GM12878 (cell line): ENCODE measurements at regions not wholly inside any gene's neighbourhood (a gene's known extent, or its start where the extent isn't known, plus 50 kb on each side); places are given as distances from the start of the nearest gene placed in this dataset.

ENCODE experiments used
- BACH1 ChIP-seq: fragments of 450-650 bp; IDR thresholded peaks from 2 replicates; pipeline ENCODE4 v1.6.1; 2017; ENCODE audit warnings: mild to moderate bottlenecking, borderline replicate concordance
- CBX5 ChIP-seq: sonication (generic); IDR thresholded peaks from 2 replicates; pipeline ENCODE4 v1.6.1; 2016; ENCODE audit warnings: low read depth, moderate library complexity, mild to moderate bottlenecking, inconsistent platforms
- CHD2 ChIP-seq: IDR thresholded peaks from 2 replicates; pipeline ENCODE4 v1.6.1; 2011; ENCODE audit warnings: low read depth, low read length, improper control_type of control experiment, borderline replicate concordance
- CREB1 ChIP-seq: IDR thresholded peaks from 2 replicates; pipeline ENCODE4 v1.6.1; 2012; ENCODE audit warnings: low read depth, mild to moderate bottlenecking, inconsistent platforms
- JUND ChIP-seq: IDR thresholded peaks from 2 replicates; pipeline ENCODE4 v1.6.1; 2012; ENCODE audit warnings: low read depth, mild to moderate bottlenecking, low read length, improper control_type of control experiment, moderate library complexity
- NRF1 ChIP-seq: conservative IDR thresholded peaks from 2 replicates; pipeline ENCODE4 v1.6.1; 2011; ENCODE audit warnings: mild to moderate bottlenecking, low read depth, low read length, improper control_type of control experiment
- POLR2A ChIP-seq: IDR thresholded peaks from 2 replicates; pipeline ENCODE4 v1.6.1; 2011; ENCODE audit warnings: low read depth, mild to moderate bottlenecking, low read length
- STAT3 ChIP-seq: IDR thresholded peaks from 2 replicates; pipeline ENCODE4 v1.6.1; 2011; ENCODE audit warnings: low read depth, low read length, improper control_type of control experiment
- ZNF274 ChIP-seq: IDR thresholded peaks from one replicate; pipeline ENCODE4 v1.8.0; 2011; ENCODE audit not compliant: insufficient read length, insufficient read depth
- TF ChIP-seq, protein P1 (sequence below): IDR thresholded peaks from 2 replicates; pipeline ENCODE4 v1.6.1; 2011; ENCODE audit warnings: borderline replicate concordance, low read depth, mild to moderate bottlenecking, moderate library complexity, low read length; ENCODE audit not compliant: insufficient read depth, poor library complexity, severe bottlenecking
- TF ChIP-seq, protein P2 (sequence below): IDR thresholded peaks from 2 replicates; pipeline ENCODE4 v1.6.1; 2012; ENCODE audit warnings: mild to moderate bottlenecking, low read depth, low read length
- TF ChIP-seq, protein P3 (sequence below): IDR thresholded peaks from 2 replicates; pipeline ENCODE4 v1.6.1; 2011; ENCODE audit warnings: low read depth, low read length, improper control_type of control experiment, borderline replicate concordance
- TF ChIP-seq, protein P4 (sequence below), 3 experiments: IDR thresholded peaks in 2 of 3; conservative IDR thresholded peaks in 1 of 3; 2 replicates each; pipeline ENCODE4 v1.5.1; 2011; ENCODE audit warnings: low read depth in 3 of 3, low read length in 3 of 3, mild to moderate bottlenecking in 3 of 3, control low read depth in 2 of 3, moderate library complexity in 2 of 3, inconsistent platforms in 1 of 3, mixed read lengths in 1 of 3; ENCODE audit not compliant: control insufficient read depth in 2 of 3, insufficient read depth in 1 of 3; ENCODE audit errors: extremely low read depth in 1 of 3

DNA sequence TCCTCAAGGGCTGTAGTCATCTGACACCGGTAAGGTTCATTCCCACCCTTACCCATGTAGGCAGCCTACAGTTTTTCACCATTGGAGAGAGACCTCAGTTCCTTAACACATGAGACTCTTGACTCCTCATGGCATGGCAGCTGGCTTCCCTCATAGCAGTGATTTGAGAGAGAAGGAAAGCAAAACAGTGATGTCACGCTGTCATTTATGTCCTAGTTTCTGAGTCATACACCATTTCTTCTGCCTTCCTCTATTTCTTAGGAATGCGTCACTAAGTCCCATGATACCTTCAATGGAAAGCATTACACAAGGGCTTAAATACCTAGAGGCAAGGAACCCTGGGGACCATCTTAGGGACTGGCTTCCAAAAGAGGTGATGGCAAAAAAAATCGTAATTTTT is 226.1 kb downstream of the SPCS3 start:
- TF ChIP-seq BACH1: no peak
- TF ChIP-seq CHD2: no peak
- no peak for TF ChIP-seq STAT3
- no peak for TF ChIP-seq CREB1
- TF ChIP-seq, protein P1, sequence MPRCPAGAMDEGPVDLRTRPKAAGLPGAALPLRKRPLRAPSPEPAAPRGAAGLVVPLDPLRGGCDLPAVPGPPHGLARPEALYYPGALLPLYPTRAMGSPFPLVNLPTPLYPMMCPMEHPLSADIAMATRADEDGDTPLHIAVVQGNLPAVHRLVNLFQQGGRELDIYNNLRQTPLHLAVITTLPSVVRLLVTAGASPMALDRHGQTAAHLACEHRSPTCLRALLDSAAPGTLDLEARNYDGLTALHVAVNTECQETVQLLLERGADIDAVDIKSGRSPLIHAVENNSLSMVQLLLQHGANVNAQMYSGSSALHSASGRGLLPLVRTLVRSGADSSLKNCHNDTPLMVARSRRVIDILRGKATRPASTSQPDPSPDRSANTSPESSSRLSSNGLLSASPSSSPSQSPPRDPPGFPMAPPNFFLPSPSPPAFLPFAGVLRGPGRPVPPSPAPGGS: no peak
- no peak for TF ChIP-seq ZNF274
- TF ChIP-seq POLR2A: no peak
- TF ChIP-seq, protein P2, sequence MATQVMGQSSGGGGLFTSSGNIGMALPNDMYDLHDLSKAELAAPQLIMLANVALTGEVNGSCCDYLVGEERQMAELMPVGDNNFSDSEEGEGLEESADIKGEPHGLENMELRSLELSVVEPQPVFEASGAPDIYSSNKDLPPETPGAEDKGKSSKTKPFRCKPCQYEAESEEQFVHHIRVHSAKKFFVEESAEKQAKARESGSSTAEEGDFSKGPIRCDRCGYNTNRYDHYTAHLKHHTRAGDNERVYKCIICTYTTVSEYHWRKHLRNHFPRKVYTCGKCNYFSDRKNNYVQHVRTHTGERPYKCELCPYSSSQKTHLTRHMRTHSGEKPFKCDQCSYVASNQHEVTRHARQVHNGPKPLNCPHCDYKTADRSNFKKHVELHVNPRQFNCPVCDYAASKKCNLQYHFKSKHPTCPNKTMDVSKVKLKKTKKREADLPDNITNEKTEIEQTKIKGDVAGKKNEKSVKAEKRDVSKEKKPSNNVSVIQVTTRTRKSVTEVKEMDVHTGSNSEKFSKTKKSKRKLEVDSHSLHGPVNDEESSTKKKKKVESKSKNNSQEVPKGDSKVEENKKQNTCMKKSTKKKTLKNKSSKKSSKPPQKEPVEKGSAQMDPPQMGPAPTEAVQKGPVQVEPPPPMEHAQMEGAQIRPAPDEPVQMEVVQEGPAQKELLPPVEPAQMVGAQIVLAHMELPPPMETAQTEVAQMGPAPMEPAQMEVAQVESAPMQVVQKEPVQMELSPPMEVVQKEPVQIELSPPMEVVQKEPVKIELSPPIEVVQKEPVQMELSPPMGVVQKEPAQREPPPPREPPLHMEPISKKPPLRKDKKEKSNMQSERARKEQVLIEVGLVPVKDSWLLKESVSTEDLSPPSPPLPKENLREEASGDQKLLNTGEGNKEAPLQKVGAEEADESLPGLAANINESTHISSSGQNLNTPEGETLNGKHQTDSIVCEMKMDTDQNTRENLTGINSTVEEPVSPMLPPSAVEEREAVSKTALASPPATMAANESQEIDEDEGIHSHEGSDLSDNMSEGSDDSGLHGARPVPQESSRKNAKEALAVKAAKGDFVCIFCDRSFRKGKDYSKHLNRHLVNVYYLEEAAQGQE: no peak
- TF ChIP-seq, protein P3, sequence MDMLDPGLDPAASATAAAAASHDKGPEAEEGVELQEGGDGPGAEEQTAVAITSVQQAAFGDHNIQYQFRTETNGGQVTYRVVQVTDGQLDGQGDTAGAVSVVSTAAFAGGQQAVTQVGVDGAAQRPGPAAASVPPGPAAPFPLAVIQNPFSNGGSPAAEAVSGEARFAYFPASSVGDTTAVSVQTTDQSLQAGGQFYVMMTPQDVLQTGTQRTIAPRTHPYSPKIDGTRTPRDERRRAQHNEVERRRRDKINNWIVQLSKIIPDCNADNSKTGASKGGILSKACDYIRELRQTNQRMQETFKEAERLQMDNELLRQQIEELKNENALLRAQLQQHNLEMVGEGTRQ: no peak
- TF ChIP-seq CBX5: no peak
- no peak for TF ChIP-seq NRF1
- TF ChIP-seq, protein P4, sequence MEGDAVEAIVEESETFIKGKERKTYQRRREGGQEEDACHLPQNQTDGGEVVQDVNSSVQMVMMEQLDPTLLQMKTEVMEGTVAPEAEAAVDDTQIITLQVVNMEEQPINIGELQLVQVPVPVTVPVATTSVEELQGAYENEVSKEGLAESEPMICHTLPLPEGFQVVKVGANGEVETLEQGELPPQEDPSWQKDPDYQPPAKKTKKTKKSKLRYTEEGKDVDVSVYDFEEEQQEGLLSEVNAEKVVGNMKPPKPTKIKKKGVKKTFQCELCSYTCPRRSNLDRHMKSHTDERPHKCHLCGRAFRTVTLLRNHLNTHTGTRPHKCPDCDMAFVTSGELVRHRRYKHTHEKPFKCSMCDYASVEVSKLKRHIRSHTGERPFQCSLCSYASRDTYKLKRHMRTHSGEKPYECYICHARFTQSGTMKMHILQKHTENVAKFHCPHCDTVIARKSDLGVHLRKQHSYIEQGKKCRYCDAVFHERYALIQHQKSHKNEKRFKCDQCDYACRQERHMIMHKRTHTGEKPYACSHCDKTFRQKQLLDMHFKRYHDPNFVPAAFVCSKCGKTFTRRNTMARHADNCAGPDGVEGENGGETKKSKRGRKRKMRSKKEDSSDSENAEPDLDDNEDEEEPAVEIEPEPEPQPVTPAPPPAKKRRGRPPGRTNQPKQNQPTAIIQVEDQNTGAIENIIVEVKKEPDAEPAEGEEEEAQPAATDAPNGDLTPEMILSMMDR (IDR thresholded peaks at IDR 0.05 in 2 of 3, conservative IDR thresholded peaks at IDR 0.05 in 1 of 3; ENCODE audit: control insufficient read depth in 2 of 3, extremely low read depth in 1 of 3, insufficient read depth in 1 of 3, low read depth in 3 of 3, low read length in 3 of 3): no peak
- no peak for TF ChIP-seq JUND
